ENCODE measurements at regions not wholly inside any gene's neighbourhood (a gene's known extent, or its start where the extent isn't known, plus 50 kb on each side); places are given as distances from the start of the nearest gene placed in this dataset.
A peak's percentile ranks its signal among the peaks of the same experiment; 100 is the strongest.

DNA sequence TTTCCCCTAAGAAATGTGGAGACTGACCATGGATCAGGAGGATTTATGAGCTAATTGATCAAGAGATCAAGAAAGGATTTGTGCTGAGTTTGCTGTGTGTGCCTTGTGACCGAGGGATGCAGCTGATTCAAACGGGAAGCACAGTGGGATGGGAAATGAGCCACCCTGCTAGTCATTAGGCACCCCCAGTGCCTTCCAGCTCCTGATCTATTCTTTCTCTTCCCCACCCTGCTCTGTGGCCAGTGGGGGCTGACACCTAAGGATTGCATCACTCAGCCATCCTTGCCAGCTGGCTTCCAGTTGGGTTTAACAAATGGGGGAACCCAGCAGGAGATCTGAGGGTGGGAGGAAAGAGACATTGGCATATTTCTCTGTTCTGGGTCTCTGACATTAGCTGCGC lies 132.2 kb upstream of the CXCR4 start:
- H3K4me3 ChIP-seq (ENCODE audit: control insufficient read depth, low read depth, low read length): no peak overlapping the region
- TF ChIP-seq, protein P1, sequence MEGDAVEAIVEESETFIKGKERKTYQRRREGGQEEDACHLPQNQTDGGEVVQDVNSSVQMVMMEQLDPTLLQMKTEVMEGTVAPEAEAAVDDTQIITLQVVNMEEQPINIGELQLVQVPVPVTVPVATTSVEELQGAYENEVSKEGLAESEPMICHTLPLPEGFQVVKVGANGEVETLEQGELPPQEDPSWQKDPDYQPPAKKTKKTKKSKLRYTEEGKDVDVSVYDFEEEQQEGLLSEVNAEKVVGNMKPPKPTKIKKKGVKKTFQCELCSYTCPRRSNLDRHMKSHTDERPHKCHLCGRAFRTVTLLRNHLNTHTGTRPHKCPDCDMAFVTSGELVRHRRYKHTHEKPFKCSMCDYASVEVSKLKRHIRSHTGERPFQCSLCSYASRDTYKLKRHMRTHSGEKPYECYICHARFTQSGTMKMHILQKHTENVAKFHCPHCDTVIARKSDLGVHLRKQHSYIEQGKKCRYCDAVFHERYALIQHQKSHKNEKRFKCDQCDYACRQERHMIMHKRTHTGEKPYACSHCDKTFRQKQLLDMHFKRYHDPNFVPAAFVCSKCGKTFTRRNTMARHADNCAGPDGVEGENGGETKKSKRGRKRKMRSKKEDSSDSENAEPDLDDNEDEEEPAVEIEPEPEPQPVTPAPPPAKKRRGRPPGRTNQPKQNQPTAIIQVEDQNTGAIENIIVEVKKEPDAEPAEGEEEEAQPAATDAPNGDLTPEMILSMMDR (conservative IDR thresholded peaks at IDR 0.05; ENCODE audit: control insufficient read depth, insufficient read depth, low read depth, low read length): no peak
- DNase-seq (ENCODE audit: low read depth): no peak

DNA sequence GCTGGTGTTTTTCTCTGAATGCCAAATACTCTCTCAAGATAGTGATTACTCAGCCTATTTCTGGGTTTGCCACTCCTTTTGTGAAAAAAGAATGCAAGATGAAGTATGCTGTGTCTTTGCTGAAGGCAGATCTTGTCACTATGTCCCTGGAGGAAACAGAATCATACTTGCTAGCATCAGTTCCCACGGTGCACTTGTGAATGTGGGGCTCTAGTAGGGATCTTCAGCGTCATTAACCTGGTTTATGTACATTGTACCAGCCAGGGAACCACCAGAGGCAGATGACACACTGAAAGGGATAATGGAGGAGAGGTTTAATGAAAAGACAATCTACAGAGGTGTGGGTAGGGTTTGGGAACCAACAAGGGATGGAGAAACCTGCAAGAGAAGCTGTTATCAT lies 131.0 kb upstream of the CXCR4 start:
- TF ChIP-seq, protein P1 (conservative IDR thresholded peaks at IDR 0.05; ENCODE audit: control insufficient read depth, insufficient read depth, low read depth, low read length): no peak
- H3K4me3 ChIP-seq (ENCODE audit: control insufficient read depth, low read depth, low read length): no peak overlapping the region
- DNase-seq (ENCODE audit: low read depth): no peak

DNA sequence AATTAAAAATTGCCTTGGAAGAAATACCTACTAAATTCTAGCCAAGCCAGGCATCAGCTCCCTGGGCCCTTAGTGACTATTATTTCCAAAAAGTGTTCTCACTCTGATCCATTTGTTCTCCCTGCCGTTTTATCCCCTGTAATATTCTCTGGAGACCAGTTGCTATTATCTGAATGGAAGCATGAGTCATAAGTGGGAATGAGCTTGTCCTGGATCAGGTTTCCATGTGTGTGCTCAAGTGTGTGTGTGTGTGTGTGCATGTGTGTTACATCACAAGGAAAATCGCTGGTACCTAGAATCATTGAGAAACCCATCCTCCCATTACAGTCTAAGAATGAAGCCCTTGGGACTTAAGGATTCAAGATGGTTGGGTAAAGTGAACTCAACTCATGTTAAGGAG lies 130.3 kb upstream of the CXCR4 start:
- peak; percentile 77 for DNase-seq (ENCODE audit: low read depth)
- H3K4me3 ChIP-seq (ENCODE audit: control insufficient read depth, low read depth, low read length): no peak overlapping the region

DNA sequence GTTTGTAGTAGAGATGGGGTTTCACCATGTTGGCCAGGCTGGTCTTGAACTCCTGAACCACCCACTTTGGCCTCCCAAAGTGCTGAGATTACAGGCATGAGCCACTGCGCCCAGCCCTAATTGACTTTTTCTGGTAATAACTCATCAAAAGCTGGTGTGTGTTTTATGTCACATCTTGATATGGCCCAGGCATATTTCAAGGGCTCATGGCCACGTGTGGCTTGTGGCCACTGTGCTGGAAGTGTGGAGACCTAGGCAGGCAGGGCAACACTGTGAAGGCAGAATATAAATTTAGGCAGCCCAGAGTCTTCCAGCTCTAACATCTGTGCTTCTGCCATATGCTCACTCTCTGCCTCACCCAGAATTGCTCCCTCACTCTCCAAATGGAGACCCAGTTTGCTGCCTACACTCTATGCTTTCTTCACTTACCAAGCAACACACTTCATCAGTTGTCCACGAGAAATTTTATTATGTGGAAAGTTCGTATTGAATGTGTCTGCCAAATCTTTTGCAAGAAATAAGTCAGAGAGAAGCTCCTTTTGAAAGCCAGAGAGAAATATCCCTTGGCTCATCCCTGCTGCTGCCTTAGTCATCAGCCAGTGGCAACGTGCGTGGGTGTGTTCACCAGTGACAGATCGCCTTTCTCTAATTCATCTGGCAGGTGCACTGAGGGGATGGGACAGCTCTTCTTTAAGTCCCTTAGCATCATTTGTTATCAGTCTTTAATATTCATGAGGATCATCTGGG lies 129.4 kb upstream of the CXCR4 start:
- peak; percentile 72 for DNase-seq (ENCODE audit: low read depth)
- no peak overlapping the region for H3K4me3 ChIP-seq (ENCODE audit: control insufficient read depth, low read depth, low read length)
- TF ChIP-seq, protein P1 (conservative IDR thresholded peaks at IDR 0.05; ENCODE audit: control insufficient read depth, insufficient read depth, low read depth, low read length): no peak

More for the DNA sequence above, 130.3 kb upstream of the CXCR4 start:
- TF ChIP-seq, protein P1 (conservative IDR thresholded peaks at IDR 0.05; ENCODE audit: control insufficient read depth, insufficient read depth, low read depth, low read length): no peak

DNA sequence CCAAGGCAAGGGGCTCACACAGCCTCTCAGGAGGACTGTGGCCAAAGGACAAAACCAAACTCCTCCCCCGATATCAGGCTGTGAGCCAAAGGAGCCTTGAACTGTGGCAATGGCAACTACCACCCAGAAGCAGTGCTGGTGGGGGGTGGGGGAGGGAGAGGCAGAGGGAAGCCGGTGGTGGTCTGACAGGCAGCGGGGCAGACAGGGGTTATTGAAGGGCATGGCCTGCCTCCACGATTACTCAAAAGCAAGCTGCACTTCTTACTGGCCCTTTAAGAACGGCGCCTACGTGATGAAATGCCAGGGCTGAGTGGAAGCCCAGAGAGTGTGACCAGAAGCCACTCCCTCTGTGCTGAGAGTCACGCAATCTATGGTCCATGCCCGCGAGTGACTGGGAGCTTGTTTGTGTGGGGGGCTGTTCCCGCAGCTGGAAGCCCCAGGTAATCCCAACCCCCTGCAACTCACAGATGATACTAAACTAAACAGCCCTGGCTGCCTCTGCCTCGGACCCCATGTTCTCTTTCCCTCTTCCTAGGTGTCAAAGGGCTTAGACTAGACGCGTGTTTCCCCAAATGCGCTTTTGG lies 128.2 kb upstream of the CXCR4 start:
- peak; percentile 18 for DNase-seq (ENCODE audit: low read depth)

DNA sequence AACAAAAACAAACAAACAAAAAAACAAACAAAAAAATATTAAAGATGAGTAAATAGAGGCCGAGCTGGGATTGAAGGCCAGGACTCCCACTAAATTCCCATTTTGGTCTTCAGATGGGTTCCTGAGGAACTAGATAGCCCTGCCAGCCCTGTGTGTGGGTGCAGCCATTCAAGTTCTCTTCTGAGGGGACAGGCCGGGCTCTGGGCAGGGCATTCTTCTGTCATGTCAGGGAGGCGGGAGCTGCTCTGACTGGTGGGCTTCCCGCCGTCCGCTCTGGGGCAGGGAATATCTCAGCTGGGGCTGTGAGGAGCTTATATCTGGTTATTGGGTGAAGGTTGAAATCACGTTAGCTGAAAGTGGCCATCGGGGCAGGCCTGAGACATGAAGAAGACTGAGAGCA lies 127.3 kb upstream of the CXCR4 start:
- TF ChIP-seq, protein P1 (conservative IDR thresholded peaks at IDR 0.05; ENCODE audit: control insufficient read depth, insufficient read depth, low read depth, low read length): no peak
- no peak for DNase-seq (ENCODE audit: low read depth)
- no peak overlapping the region for H3K4me3 ChIP-seq (ENCODE audit: control insufficient read depth, low read depth, low read length)

More for the DNA sequence above, 128.2 kb upstream of the CXCR4 start:
- no peak overlapping the region for H3K4me3 ChIP-seq (ENCODE audit: control insufficient read depth, low read depth, low read length)
- TF ChIP-seq, protein P1 (conservative IDR thresholded peaks at IDR 0.05; ENCODE audit: control insufficient read depth, insufficient read depth, low read depth, low read length): no peak

All from fibroblast of mammary gland (primary cell).